Right renal pelvis (tissue), 4 donors: ENCODE measurements at regions not wholly inside any gene's neighbourhood (a gene's known extent, or its start where the extent isn't known, plus 50 kb on each side); places are given as distances from the start of the nearest gene placed in this dataset.

Experiments used
- DNase-seq, 4 donors: peaks; one replicate each; pipeline ENCODE4 v3.0.0-alpha.2; 2013; ENCODE audit warnings: low read depth in 4 of 4, low spot score in 3 of 4, missing footprints in 1 of 4

- no peak for DNase-seq
Measured at GRCh38 chr10:78184851-78185692, 151.4 kb downstream of the RPS24 start.

GRCh38 chr10:78185693-78186055, 152.0 kb downstream of the RPS24 start:
- DNase-seq = no peak

- no peak for DNase-seq
Measured at GRCh38 chr10:78186572-78186971, 152.9 kb downstream of the RPS24 start.

GRCh38 chr10:78187371-78187770, 153.7 kb downstream of the RPS24 start:
- no peak for DNase-seq

GRCh38 chr10:78188446-78188845, 154.8 kb downstream of the RPS24 start:
- DNase-seq = no peak

- DNase-seq = no peak
Measured at GRCh38 chr10:78190051-78190825, 156.6 kb downstream of the RPS24 start.

GRCh38 chr10:78191301-78191700, 157.6 kb downstream of the RPS24 start:
- DNase-seq = no peak

GRCh38 chr10:78193189-78193588, 159.5 kb downstream of the RPS24 start:
- DNase-seq = no peak

GRCh38 chr10:78194050-78194449, 160.4 kb downstream of the RPS24 start:
- no peak for DNase-seq

- no peak for DNase-seq
Measured at GRCh38 chr10:78194539-78195402, 161.1 kb downstream of the RPS24 start.

- no peak for DNase-seq
Measured at GRCh38 chr10:78196396-78196795, 162.7 kb downstream of the RPS24 start.

- no peak for DNase-seq
Measured at GRCh38 chr10:78196964-78197363, 163.3 kb downstream of the RPS24 start.

GRCh38 chr10:78197628-78198272, 164.1 kb downstream of the RPS24 start:
- DNase-seq = no peak

GRCh38 chr10:78199005-78199725, 165.5 kb downstream of the RPS24 start:
- peak in 1 of 4 donors; percentile 58 for DNase-seq

GRCh38 chr10:78199759-78200158, 166.1 kb downstream of the RPS24 start:
- no peak for DNase-seq

- DNase-seq = no peak
Measured at GRCh38 chr10:78200686-78201085, 167.0 kb downstream of the RPS24 start.

GRCh38 chr10:78202386-78202785, 168.7 kb downstream of the RPS24 start:
- no peak for DNase-seq

- no peak for DNase-seq
Measured at GRCh38 chr10:78203915-78204818, 170.5 kb downstream of the RPS24 start.
